ENCODE measurements at regions not wholly inside any gene's neighbourhood (a gene's known extent, or its start where the extent isn't known, plus 50 kb on each side); places are given as distances from the start of the nearest gene placed in this dataset.

- TF ChIP-seq CTCF (IDR thresholded peaks at IDR 0.05) (no peak), POLR2A (IDR thresholded peaks at IDR 0.05) (no peak), POLR2AphosphoS5 (IDR thresholded peaks at IDR 0.05; ENCODE audit: insufficient read depth in 1 of 2, low read depth in 1 of 2) (no peak)
Observed at GRCh38 chr6:93678841-93679454, 259.6 kb upstream of the EPHA7 start.
